SH-SY5Y (cell line): ENCODE measurements at regions not wholly inside any gene's neighbourhood (a gene's known extent, or its start where the extent isn't known, plus 50 kb on each side); places are given as distances from the start of the nearest gene placed in this dataset.

ENCODE experiments used
- GATA2 ChIP-seq: IDR thresholded peaks from 2 replicates; pipeline ENCODE4 v1.6.1; 2011; ENCODE audit warnings: mild to moderate bottlenecking, low read depth, low read length
- GATA3 ChIP-seq: IDR thresholded peaks from 2 replicates; pipeline ENCODE4 v1.6.1; 2011; ENCODE audit warnings: low read depth, mild to moderate bottlenecking, low read length, moderate library complexity

DNA sequence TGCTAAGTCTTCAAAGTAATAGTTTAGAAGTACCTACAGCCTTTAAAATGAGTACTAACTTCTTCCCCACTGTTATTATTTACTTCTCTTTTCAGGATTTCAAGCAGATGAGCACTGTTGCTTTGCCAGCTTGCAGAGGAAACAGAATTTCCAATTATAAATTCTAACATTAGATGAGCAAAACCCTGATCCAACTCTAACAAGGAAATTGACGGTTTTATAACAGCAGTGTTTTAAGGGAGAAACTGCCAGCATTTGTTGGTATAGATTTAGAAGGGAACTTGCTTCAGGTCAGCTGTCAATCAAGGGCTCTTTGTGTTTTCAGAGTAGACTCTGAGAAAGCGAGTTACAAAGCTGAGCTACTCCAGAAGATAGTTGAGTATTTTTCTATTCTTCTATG lies 120.5 kb downstream of the RAP2A start:
- TF ChIP-seq GATA2 (no peak), GATA3 (no peak)
